KOPT-K1 (cell line): ENCODE measurements at regions not wholly inside any gene's neighbourhood (a gene's known extent, or its start where the extent isn't known, plus 50 kb on each side); places are given as distances from the start of the nearest gene placed in this dataset.

Experiments
- H3K27ac ChIP-seq: fragments of 200-600 bp; sonication (generic); 2 replicates; pipeline ENCODE4 v1.5.1; 2016; ENCODE audit warnings: antibody characterized with exemption, mild to moderate bottlenecking, low read depth, low read length; ENCODE audit not compliant: poor library complexity, severe bottlenecking
- H3K36me3 ChIP-seq: fragments of 200-600 bp; sonication (generic); 2 replicates; pipeline ENCODE4 v1.5.1; 2017; ENCODE audit warnings: antibody characterized with exemption, mild to moderate bottlenecking, low read length, moderate library complexity; ENCODE audit not compliant: insufficient read depth
- H3K9me3 ChIP-seq: fragments of 200-600 bp; sonication (generic); 2 replicates; pipeline ENCODE4 v1.5.1; 2017; ENCODE audit warnings: antibody characterized with exemption, low read length, mild to moderate bottlenecking; ENCODE audit not compliant: insufficient read depth, poor library complexity, severe bottlenecking

DNA sequence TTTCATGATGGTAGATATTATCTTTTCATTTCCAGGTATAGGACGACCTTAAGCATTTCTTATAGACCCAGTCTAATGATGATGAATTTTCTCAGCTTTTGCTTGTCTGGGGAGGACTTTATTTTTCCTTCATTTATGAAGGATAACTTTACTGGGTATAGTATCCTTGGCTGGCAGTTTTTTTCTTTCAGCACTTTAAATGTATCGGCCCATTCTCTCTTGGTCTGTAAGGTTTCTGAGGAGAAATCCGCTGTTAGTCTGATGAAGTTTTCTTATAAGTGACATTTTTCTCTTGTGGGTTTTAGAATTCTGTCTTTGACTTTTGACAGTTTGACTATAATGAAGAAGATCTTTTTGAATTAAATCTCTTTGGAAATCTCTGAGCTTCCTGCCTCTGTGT, 144.7 kb upstream of the SLC22A23 start:
- H3K27ac ChIP-seq = no peak overlapping the region
- H3K9me3 ChIP-seq = peaks cover 21% of the 10 kb centered on the region
- H3K36me3 ChIP-seq = no peaks in the 10 kb centered on the region

DNA sequence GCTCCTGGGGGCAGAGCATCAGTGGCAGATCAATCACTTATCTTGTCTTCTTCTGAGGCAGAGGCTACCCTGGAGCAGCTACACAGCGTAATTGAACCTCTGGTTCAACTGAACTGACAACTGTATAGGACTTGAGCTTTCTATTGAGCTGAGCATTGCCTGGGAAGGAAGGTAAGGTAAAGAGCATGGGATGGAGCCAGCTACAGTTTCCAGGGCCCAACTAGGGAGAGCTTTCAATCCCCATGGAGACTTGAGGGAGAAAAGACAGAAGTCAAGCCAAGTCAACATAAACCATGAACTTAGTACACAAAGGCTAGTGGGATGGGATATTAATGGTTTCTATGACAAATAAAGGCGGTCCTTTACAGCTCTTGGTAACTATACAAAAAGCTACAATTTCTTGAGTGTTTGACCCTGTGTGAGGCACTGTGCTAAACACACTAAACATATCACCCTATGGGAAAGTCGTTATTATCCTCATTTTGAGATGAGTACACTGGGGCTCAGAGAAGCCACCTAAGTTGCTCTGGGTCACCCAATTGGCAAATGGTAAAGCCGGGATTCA, 140.7 kb upstream of the SLC22A23 start:
- Histone ChIP-seq H3K9me3 (peaks cover 20% of the 10 kb centered on the region), H3K27ac (no peak overlapping the region), H3K36me3 (no peaks in the 10 kb centered on the region)

DNA sequence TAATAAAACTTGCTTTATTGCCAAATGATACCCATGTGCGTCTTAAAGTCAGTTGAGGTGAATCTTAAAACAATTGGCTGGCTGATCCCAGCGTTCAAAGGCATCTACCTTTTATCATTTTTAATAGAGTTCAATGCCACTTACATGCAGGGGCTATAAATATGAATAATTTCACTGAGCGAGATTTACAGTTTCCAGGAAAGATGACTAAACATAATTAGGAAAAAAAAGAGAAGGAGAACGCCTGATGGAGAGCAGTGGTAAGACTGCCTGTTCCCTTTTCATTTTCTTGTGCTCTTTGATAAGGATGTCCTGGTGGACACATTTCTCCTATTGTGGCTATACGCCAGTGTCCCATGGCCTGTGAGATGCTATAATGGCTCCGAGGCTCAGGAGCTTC, 139.9 kb upstream of the SLC22A23 start:
- peaks cover 12% of the 10 kb centered on the region for H3K9me3 ChIP-seq

DNA sequence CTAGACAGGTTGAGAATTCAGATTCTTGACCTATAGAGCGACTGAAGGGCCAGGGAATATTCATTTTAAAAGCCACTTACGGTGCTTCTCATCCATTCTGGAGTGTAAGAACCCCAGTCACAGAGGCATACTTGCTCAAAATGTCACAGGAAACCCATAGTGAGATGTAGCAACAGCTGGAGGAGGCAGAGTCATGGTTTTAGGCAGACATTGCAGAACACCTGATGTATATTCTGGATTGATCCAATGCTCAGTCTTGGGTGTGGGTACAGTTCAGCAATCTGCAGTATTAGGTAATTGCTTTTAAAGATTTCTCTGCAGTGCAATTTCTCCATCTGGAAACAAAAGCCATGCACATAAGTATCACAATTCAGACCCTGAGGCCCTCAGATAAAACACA, 137.4 kb upstream of the SLC22A23 start:
- no peaks in the 10 kb centered on the region for H3K9me3 ChIP-seq
- H3K27ac ChIP-seq = no peak overlapping the region
- H3K36me3 ChIP-seq = no peaks in the 10 kb centered on the region

More for the DNA sequence above, 139.9 kb upstream of the SLC22A23 start:
- Histone ChIP-seq H3K27ac (no peak overlapping the region), H3K36me3 (no peaks in the 10 kb centered on the region)

DNA sequence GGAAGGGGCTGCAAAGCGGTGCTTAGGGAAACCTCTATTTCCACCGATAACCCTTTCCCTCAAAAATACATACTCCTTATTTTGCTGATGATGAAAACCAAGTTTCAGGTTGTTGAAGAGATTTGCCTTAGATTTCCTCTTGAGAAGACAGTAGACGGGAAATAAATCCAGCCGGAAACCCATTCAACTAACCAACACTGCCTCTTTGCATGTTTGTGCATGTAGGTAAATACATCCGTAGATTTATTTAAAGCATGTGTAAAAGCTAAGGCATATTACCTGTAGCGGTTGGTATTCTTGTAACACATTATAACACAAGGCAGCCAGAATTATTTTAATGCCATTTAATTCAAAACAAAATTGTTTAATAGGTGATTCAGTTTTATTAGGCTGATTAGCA, 136.3 kb upstream of the SLC22A23 start:
- Histone ChIP-seq H3K36me3 (no peaks in the 10 kb centered on the region), H3K27ac (no peak overlapping the region), H3K9me3 (no peaks in the 10 kb centered on the region)

DNA sequence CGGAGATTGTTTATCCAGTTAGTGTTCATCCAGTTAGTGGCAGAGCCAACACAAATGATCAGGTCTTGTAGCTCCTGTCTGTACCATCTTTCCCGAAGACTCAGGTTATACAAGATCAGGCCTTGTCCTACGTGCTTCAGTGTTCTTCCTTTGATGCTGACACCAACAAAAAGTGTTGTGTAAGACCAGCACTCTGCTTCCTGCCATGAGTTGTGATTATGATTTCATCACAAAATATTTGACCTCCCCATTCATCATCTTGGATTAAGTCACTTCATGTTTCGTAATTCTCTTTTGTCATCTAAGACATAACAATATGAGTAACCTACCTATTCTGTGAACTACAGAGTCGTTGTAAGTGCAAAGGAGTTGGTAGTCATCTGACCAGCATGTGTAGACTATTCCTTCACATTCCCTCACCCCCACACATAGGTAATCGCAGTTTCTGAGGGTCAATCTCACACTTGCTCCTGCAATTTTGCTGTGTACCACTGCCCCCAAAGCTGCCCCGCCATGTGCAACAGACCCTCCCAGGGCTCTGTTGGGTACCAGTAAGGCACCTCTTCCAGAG, 135.6 kb upstream of the SLC22A23 start:
- H3K27ac ChIP-seq = no peak overlapping the region
- no peaks in the 10 kb centered on the region for H3K36me3 ChIP-seq
- peaks cover 5% of the 10 kb centered on the region for H3K9me3 ChIP-seq

DNA sequence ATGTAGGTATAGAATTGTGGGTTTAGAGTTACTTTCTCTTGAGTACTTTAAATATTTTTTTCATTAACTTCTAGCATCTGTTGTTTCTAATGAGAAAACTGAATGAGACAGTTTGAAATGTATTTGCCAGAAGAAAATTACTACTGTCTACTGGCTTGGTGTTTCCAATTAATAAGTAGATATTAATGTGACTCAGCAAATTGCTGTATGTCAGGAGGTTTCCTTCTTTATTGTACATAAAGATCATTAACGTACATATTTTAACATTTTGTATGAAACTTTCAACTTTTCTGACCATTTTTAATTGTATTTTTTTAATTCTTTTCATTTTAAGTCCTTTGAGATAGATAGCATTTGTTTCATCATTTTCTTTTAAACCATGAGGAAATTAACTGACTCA, 135.1 kb upstream of the SLC22A23 start:
- no peak overlapping the region for H3K27ac ChIP-seq
- H3K9me3 ChIP-seq = peaks cover 6% of the 10 kb centered on the region

DNA sequence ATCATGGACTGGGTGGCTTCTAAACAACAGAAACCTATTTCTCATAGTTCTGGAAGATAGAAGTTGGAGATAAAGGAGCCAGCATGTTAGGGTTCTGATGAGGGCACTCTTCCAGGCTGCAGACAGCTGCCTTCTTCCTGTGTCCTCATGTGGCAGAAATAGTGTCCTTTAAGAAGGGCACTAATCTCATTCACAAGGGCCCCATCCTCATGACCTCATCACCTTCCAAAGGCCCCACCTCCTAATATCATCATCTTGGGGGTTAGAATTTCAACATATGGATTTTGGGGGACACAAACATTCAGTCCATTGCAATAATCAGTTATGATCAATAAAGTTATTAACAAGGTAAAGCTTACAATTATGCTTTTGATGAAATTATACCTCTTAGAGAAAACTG, 130.8 kb upstream of the SLC22A23 start:
- H3K9me3 ChIP-seq = peaks cover 6% of the 10 kb centered on the region
- H3K36me3 ChIP-seq = no peaks in the 10 kb centered on the region
- H3K27ac ChIP-seq = no peak overlapping the region

More for the DNA sequence above, 135.1 kb upstream of the SLC22A23 start:
- H3K36me3 ChIP-seq = no peaks in the 10 kb centered on the region

DNA sequence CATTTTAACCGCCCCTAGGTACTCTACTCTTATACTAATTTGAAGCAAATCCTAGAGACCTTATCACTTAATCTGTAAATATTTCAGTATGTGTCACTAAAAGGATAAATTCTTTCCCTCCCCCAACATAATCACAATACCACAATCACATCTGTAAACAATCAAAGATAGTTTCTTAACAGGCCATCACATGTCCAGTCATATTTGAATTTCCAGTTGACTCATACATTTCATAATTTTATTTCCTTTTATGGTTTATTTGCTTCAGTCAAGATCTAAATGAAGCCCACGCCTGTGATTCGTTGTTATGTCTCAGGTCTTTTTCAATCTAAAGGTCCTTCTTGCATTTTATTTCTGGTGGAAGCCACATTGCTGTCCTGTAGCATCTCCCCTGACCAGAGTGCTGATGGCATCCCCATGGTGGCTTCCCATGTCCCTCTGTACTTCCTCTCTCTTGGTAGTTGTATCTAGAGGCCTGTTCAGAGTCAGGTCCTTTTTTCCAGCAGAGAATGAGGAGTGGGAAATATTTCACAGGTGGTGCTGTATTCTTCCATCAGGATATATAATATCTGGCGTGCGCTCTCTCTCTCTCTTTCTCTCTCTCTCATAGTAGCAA, 128.6 kb upstream of the SLC22A23 start:
- H3K36me3 ChIP-seq = no peaks in the 10 kb centered on the region
- H3K27ac ChIP-seq = no peak overlapping the region
- peaks cover 6% of the 10 kb centered on the region for H3K9me3 ChIP-seq

DNA sequence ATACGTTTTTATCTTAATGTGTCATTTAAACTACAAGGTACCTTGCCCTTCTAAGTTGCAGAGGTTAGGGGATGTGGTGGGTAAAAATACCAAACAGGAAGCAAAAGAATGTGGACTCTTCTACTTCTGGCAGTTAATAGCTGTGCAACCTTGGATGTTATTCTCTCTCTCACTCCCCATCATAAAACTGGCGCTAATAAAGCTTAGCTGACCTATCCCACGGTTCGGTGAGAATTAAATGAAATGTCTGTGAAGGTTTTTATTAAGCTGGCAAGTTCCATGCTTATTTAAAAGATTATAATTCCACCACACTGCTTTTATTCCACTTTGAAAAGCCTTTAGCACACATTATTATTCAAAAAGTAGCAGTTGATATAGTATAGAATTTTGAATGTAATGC, 127.8 kb upstream of the SLC22A23 start:
- no peaks in the 10 kb centered on the region for H3K36me3 ChIP-seq
- H3K9me3 ChIP-seq = peaks cover 6% of the 10 kb centered on the region
- no peak overlapping the region for H3K27ac ChIP-seq

DNA sequence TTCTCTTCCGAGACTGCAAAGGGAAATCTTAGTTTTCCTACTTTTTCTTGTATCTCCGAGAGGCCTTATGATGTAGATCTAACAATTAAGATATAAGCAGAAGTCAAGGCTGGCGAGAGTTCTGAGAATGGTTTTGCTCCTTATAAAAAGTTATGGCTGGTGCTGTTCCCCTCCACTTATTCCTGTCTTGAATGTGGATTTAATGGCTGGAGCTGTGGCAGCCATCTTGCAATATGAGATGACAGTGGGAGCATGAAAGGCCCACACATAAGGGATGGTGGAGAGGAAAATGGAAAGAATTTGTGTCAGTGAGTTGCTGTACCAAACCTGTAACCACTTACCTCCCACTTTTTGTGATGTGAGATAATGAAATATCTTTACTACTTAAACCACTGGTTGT, 124.6 kb upstream of the SLC22A23 start:
- Histone ChIP-seq H3K9me3 (no peaks in the 10 kb centered on the region), H3K36me3 (no peaks in the 10 kb centered on the region), H3K27ac (no peak overlapping the region)

DNA sequence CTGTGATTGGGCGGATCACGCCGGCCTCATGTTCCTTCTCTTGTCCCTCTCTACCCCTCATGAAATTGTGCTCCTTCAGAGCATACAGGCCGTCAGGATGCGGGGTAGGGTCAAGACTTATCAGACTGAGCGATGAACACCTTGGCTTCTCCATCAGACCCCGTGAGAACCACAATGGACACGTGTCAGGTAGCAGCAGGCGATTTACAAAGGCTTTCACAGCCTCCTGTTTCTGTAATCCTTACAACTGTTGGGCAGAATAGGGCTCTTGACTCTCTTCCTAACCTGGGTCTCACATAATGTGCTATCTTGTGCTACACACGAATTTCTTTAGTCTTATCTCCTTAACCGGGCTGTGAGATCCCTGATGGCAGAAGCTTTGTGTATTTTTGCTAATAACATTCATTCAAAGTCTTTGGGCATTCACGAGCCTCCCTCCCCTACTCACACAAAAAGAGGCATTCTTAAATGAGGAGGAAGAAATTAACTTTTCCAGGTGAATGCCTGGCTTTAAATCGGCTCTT, 122.9 kb upstream of the SLC22A23 start:
- Histone ChIP-seq H3K9me3 (no peaks in the 10 kb centered on the region), H3K27ac (no peak overlapping the region), H3K36me3 (no peaks in the 10 kb centered on the region)

DNA sequence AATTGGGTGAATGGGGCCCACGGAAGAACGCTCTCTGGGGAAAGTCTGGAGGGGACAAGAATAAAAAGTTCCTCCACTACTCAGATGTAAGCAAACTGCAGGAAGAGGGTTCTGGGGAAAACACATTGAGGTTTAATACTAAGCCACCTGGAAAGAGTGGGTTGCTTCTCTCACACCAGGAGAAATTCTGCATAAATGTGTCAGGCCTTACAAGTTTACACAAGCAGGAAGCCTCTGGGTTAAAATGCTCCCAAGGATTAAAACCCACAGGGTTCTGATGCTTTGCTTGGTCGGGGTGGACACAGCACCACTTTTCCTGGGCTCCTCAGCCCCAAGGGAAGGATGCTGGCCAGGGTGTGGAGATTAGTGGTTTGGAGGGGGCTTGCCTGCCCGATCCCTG, 122.1 kb upstream of the SLC22A23 start:
- H3K9me3 ChIP-seq = no peaks in the 10 kb centered on the region

DNA sequence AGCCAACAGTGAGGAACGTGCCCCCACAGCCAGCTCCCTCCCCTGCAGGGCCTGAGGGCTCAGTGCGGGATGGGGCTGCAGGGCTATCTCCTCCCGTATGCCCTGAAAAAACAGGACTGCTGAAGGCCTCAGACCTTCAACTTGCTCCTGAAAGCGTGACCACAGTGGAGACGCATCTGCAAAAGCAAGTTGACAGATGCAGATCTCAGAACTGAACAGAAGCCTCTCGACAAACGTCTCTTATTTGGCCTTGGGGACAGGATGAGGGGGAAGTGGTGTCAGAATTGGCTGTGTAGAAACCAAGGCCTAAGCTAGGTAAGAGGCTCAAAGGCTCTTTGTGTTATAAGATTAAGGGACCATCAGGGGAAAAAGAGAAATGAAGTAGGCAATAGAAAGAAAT, 120.7 kb upstream of the SLC22A23 start:
- H3K36me3 ChIP-seq = no peaks in the 10 kb centered on the region
- no peak overlapping the region for H3K27ac ChIP-seq
- no peaks in the 10 kb centered on the region for H3K9me3 ChIP-seq

More for the DNA sequence above, 122.1 kb upstream of the SLC22A23 start:
- Histone ChIP-seq H3K36me3 (no peaks in the 10 kb centered on the region), H3K27ac (no peak overlapping the region)

DNA sequence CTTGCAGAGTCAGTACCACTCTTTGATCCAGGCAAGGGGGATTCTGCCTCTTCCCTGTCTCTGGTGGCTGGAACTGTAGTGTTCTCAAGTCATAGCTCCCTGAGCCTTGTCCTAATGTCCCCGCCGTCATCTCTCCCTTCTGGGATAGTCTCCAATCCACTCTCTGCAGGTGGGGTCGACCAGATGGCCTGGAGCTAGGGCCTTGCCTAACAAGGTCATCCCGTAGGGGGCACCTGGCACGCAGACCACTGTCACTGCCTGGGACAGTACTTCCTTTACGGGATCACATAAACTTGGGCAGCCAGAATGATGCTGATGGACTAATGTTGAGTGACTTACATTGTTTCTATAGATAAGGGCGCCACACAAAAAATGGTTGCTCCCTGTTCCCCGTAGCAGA, 118.9 kb upstream of the SLC22A23 start:
- H3K9me3 ChIP-seq = no peaks in the 10 kb centered on the region
- no peaks in the 10 kb centered on the region for H3K36me3 ChIP-seq
- no peak overlapping the region for H3K27ac ChIP-seq

DNA sequence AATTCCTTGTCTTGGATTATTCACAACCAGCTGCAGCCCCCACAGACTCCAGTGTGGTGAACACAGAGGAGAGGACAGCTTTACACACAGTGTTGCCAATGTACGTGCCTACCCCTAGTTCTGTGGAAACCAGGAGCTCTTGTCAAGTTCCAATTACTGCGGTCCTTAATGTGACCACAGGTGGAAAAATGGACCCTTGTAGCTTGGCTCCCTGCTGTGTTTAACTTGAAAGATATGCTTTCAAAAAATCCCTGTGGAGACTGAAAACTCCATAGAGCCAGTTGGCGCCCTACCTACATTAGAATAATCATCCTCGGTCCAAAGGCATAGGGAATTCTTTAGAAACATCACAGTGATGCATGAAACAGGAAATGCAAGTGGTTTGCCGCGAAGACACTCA, 118.3 kb upstream of the SLC22A23 start:
- Histone ChIP-seq H3K36me3 (no peaks in the 10 kb centered on the region), H3K27ac (no peak overlapping the region), H3K9me3 (no peaks in the 10 kb centered on the region)
